Stimulated activated CD4-positive, alpha-beta T cell treated with anti-CD3 and anti-CD28 coated beads, Interleukin-1b, Interleukin-23, amount 100 ng/mL, for 48 hours (primary cell): ENCODE measurements at regions not wholly inside any gene's neighbourhood (a gene's known extent, or its start where the extent isn't known, plus 50 kb on each side); places are given as distances from the start of the nearest gene placed in this dataset.

Source experiments
- DNase-seq: peaks from one replicate; pipeline ENCODE4 v3.0.0-alpha.2; 2020

DNA sequence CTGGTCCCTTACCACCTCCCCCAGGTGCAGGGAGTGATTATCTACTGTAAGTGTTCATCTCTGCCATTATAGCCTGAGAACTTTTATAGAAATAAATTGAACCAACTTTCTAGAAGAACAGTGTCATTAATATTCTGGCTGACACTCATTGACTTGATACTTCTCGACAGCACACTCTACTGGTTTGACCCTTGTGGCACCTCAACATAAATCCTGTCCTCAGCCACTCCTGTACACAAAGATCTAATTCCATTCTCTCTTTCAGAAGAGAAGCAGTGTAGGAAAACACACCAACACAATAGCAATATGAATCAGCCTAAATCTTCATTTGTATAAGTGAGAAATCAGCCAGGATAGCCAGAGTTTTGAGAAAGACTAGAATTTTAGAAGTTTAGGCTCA lies 417.7 kb downstream of the TAF11L14 start:
- no peak for DNase-seq

DNA sequence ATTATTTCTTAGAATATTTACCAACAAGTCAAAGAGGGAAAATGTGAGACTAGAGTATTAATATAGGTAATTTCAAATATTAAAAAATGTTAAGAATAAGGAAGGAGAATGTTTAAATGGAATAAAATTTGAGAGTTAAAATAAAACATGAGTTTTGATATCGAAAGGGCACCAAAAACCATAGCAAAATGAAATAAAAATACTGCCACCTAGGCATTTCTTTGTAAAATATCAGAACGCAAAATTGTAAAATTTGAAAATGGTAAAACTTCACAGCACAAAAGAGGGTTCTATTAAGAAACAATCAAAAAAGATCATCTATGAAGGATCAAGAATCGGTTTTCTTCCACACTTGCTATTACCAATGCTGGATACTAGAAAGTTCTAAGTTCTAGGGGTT lies 418.3 kb downstream of the TAF11L14 start:
- DNase-seq = no peak

DNA sequence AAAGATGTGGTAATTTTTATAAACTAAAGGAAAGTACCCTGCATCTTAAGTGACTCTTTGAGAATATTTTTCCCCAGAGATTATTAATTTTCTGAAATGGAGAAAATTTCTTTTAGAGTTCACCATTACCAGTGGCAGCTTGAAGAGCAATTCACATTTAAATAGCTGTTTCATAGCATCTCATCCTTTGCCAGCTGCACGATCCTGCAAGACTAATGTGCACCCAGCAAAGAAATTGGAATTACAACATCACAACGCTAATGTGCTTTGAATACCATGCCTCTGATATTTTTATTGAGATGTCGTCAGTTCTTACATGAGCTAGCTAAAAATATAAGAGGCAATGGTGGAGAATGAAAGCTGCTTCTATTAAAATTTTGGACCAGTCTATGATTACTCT lies 423.5 kb downstream of the TAF11L14 start:
- DNase-seq = no peak

DNA sequence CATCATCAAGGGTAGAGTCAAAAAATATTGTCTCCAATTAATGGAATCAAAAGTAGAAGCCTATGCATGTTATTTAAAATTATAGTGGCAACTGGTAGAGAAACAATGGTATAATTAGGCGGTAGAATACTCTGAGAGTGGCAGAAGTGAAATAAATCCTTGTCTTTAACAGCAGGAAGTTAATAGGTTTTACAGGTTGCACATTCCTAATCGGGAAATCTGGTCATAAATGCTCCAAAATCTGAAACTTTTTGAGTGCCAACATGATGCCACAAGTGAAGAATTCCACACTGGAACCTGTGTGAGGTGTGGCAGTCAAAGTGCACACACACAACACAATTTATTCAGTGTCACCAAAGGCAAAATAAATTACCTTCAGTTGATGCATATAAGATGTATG lies 433.4 kb downstream of the TAF11L14 start:
- DNase-seq = no peak

DNA sequence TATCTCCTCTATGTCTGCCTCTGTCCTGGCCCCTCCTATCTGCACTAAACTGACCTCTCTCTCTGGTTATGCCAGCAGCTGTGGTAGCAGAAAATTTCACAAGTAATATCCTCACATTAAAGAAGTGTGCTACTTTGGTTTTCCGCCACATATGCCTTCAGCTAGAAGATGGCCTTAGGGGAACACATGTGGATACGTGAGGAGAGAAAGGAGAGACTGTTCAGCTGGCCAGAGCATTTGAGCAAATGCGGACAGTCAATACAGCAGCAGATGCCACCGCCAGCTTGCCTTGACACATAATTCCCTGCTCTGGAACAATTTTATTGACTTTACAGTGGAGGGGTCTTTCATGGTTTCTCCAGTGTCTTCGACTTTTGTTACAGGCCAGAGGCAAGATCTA lies 434.6 kb downstream of the TAF11L14 start:
- no peak for DNase-seq

DNA sequence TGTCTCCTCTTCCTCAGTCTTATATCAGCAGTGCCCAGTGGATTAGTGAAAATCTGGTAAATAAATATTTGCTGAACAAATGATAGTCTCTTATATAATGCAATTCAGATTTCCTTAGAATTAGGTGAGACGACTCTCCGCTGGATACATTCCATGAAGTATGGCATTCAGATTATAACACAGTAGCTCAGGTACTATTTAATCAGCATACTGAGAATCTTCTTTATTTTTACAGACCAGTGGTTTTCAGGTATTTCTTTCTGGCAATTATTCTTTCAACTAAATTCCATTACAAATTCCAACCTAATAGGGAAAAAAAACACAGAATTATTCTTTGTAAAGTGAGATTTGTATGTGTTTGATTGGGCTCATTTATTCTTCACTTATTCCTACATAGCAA lies 435.5 kb downstream of the TAF11L14 start:
- no peak for DNase-seq

DNA sequence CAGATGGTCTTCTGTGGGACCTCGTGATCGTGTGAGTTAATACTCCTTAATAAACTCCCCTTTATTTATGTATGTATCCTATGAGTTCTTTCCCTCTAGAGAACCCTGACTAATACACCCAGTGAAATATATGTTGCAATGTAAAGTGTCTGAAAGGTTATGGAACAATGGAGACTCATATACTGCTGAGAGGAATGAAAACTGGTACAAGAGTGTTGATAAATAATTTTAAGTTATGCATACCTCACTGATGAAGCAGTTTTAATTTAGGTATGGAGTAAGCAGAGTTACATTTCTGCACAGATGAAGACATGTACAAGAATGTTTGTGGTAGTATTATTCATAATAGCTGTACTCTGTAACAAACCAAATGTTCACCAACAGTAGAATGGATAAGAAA lies 438.3 kb downstream of the TAF11L14 start:
- DNase-seq = no peak

DNA sequence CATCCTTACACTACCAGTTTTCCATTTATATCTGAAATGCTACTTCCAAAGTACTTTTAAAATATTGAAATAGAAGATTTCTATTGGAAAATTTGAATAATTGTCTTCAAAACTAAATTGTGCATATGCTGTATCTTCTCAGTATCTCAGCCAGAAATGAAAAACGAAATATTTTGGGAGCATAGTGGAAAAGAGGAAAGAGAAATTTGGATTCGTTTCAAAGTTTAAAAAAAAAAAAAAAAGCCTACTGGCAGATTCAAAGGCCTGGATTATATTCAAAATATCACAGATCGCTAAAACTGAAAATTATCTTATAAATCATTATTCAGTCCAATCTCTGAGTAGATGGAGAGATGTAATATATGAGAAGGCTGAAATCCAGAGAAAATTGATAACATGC lies 440.7 kb downstream of the TAF11L14 start:
- DNase-seq = no peak

DNA sequence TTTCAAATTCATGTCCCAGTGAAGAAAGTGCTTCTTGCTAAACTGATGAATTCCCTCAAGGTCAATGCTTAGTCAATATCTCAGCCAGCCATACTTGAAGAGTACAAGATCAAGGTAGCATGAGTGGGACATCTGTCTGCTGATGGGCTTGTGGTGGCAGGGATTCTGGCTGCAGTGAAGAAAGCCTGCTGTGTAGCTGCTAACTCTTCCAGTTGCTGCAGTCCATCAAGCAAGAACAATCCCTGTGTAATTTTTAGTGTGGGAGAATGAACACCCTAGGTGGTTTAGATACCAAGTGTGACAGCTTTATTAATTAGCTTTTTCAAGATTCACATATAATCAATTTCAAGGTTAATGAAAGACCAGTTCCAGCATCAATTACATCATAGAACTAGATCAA lies 443.9 kb downstream of the TAF11L14 start:
- no peak for DNase-seq

DNA sequence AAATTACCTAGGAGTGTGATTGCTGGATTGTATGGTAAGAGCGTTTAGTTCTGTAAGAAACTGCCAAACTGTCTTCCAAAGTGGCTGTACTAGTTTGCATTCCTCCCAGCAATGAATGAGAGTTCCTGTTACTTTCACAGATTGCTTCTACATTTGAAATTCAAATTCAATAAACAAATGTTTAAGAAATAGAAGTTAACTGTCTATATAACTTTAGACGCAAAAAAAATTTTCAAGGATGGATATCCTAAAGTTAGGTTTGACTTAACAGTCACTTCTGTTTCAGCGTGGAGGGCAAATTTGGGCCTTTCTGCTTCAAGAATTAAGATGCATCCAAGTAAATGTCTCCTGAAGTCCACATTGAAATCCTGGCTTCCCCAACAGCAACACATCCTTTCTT lies 445.6 kb downstream of the TAF11L14 start:
- DNase-seq = no peak

DNA sequence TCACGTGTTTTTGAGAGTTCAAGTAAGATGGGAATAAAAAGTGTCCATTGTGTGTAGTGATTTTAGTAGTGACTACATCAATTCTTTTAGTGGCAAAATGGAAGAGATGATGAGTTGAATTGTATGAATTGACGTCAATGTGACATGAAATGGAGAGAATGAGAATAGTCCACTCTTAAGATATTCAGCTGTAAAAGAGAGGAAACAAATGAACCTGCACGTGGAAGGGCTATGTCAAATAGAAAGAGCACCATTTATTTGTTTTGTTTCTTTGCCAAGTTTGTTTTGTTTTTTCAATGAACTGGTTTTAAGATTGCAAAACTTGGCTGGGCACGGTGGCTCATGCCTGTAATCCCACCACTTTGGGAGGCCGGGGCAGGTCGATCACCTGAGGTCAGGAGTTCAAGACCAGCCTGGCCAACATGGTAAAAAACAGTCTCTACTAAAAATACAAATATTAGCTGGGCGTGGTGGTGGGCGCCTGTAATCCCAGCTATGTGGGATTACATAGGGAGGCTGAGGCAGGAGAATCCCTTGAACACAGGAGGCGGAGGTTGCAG lies 453.8 kb downstream of the TAF11L14 start:
- DNase-seq = no peak

DNA sequence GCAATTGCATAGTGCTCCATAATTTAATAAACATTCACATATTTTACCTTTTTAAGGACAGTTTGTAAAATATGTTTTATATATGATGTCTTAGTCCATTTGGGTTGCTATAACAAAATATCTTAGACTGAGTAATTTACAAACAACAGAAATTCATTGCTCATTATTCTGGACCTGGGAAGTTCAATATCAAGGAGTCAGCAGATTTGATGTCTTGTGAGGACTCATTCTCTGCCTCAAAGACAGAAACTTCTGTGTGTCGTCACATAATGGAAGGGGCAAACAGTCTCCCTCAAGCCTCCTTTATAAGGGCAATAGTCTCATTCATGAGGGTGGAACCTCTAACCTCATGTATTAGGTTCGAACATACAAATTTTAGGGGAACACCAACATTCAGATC lies 455.9 kb downstream of the TAF11L14 start:
- no peak for DNase-seq

DNA sequence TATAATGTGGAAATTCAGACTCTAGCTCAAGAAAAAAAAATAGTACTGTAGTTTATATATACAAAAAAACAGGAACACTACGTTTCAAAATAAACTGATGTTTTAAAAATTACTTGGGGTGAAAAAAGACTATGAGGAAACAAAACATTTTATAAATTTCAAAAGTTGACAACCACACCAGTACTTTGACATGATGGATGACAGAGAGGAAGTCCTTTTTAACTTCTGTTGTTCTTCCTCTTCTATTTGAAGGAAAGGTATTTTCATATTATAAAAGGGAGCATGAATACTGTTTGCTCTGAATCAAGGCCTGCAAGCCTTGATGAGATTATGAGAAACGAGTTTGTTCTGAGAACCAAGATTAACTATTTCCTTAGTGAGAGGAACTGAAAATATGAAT lies 456.9 kb downstream of the TAF11L14 start:
- DNase-seq = no peak

DNA sequence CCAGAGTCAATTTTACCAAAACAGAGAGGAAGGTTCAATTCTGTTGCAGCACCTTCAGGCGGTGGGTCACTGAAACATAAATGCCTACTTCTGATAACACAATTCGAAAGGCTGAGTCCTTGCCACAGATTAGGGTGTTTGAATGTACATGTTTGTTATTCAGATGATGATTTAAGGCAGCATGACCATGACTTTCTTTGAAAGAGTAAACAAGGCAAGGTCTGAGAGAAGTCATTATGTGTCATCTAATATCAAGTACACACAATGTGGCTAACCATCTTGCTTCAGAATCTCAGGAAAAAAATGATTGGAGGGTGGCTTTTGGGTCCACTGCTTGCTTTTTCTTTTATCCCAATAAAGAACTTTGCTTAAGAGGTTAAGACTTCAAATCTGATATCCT lies 457.5 kb downstream of the TAF11L14 start:
- no peak for DNase-seq

DNA sequence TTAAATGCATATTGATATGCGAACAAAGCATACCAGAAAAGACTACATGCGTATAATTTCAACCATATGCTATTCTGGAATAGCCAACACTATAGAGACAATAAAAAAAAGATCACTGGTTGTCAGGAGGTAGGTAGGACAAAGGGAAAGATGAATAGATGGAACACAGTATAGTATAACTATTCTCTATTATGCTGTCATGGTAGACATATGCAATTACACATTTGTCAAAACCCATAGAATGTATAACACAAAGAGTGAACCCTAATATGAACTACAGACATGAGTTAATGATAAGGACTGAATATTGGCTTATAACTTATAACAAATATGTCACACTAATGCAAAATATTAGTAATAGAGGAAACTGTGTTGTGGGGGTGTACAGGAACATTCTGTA lies 460.8 kb downstream of the TAF11L14 start:
- no peak for DNase-seq

DNA sequence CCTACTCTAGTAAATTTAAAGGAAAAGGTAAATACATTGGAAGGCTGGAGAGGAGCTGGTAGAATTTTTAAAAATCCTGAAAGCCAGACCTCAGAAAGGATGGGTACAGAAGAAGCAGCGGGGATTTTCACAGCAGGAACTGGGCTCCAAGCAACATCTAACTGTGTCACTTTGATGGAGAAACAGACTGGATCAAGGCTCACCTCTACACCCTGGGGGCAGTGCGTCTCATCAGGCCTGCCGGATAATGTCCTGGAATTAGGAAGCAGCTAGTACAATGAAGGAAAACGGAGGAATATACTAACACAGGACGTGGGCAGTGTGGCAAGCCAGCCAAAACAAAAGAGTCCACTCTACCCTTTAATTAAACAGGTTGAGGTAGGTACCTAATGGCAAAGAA lies 463.6 kb downstream of the TAF11L14 start:
- no peak for DNase-seq

DNA sequence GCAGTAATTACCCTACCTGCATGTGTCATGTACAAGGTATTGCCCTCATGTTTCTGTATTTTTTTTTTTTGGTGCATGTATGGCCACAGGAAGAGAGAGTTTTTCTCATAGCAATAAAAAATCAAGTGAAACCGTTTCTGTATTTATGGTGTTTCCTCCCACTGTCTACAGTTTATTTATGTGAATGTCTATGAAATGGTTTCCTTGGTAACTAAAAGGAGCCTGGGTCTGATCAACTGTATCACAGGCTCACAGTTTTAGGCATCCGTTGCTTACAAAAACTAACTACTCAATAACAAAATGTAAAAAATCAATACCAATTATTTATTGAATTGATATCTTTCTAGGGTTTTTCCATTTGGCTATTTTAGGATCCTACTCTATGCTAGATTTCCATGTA lies 464.4 kb downstream of the TAF11L14 start:
- DNase-seq = no peak

DNA sequence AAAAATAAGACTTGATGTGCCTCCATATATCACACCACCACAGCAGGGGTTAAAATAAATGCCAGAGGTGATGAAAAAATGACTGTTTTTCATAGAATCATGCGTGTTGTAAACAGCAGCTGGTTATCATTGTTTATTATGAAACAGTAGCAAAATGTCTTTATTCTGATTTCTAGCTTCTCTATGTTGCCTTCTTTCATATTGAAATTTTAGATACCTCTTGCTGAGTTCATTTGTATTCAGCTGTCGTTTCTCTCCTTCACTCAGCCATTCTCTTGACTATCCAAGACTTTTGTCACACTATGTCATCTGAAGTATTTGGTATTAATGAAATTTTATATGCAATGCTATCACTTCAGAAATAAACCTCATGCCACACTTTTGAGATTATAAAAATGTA lies 465.0 kb downstream of the TAF11L14 start:
- DNase-seq = no peak

DNA sequence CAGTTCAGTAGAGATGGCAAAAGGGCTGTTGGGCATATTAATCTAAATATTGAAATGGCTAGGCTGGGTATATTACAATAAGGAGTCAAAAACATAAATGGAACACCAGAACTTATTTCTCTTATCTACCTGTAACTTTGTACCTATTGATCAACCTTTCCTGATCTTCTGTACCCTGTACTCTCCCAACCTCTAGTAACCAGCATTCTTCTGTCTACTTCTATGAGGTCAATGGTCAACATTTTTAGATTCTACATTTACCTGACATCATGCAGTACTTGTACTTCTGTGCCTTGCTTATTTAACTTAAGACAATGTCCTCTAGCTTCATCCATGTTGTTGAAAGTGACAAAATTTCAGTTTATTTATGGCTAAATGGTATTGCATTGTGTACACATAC lies 467.3 kb downstream of the TAF11L14 start:
- no peak for DNase-seq

DNA sequence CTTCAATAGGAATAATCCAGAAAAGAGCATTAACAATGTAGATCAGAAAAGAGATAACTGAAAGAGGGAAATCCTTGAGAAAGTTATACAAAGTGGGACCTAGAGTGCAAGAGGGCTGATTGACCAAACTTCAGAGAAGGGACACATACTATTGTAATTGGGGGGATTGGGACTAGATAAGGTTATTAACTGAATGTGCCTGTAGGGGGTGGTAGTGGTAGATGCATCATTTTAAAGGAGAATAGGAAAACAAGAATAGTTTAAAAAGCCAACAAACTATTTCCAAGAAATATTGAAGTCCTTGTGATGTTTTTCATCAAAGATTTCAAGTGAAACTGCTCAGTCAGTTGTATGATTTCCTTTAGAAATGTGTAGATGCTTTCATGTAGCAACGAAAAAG lies 468.5 kb downstream of the TAF11L14 start:
- no peak for DNase-seq

DNA sequence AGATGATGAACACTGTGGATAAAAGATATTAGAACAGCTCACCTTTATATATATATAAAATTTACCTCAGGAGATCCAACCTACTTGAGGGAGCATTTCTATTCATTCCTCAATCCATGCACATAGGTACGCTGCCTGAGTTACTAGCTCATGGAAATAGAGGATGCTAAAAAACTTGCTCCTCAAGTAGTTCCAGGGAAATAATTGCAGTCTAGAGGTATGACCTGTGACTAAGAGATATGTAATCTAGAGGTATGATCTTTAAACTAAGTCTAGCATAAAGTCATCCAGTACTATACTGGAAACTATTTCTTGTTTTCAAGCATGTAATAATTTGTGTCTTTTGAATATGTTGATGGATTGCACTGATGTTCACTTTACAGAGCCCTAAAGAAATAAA lies 471.2 kb downstream of the TAF11L14 start:
- no peak for DNase-seq

DNA sequence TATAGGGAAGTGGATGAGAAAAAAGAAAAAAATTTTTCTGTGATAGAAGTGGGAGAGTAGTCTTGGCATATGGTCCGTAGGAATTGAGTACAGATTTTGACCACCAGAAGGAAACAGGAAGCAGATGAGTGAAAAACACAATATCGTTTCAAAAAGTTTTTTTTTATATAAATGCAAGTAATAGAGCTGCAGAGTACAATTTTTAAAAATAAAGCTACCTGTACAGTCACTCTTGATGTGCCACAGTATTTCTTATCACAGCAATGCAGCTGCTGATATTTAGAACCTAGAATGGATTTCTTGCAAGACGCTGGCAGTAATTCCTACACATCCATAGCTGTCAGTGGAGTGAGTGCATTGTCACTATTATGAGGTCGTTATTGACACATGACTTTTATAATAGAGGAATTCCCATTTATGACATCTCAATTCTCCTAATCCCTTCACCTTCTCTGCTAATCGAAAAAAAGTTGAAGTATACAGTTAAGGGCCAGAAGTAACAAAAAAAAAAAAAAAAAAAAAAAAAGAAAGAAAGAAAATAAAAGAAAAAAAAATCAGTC lies 477.7 kb downstream of the TAF11L14 start:
- DNase-seq = no peak

DNA sequence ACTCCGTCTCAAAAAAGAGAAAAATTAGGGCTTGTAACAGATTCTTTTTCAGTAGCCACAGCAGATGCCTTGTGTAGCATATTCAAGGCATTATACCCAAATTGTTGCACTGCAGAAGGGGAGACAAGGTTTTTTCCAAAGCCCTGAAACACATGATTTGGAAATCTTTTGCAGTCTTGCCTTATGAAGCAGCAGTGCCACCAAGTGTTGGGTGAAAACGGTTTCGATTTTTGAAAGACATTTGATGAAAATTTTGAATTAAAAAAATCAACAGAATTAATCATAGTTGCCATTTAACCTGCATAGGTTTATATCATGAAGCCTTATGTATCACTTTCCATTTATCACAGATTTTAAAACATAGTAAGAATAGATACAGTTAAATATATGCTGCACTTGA lies 479.5 kb downstream of the TAF11L14 start:
- DNase-seq = no peak

DNA sequence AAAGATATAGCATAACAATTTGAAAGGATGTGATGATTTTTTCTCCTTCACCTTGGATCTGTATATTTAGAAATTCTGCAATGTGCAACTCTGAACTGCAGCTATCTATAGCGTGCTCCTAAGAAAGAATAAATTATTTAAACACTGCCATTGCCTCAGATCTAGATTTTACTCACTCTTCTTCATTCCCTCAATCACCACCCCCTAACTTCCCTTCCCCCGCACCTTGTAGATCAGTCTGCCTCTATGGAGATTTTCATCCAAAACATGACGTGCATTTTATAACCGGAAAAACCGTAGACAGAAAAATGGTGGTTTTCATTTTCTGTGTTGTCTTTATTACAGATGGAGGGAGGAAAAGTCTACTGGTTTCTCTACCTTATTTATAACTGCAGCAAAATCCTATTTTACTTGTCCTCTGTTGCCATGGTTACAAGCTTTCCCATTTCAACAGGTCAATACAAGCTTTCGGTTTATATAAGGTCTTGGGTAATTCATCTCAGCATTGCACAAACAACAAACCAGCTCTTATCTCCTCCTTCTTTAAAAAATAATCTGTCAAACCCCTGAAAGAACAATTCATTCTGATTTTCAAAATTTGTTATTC lies 480.0 kb downstream of the TAF11L14 start:
- DNase-seq = no peak

DNA sequence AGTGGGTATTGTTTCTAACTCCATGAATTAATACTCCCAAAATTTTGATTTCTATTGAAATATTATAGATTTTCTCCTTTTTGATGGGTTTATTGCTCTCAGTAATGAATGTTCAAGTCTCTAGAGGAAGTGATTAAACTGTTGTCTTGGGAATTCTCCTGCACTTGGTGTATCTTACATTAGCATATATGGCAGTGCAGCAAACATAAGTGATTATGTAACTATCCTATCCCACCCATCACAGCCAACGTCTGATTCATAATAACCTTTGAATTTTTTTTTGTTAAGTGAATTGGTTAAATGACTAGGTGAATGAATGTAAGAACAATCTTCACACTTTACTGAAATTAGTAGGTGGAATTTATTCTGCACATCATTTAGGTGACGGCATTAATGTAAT lies 483.7 kb downstream of the TAF11L14 start:
- no peak for DNase-seq
